Muscle of leg (tissue), 3 donors: ENCODE measurements at regions not wholly inside any gene's neighbourhood (a gene's known extent, or its start where the extent isn't known, plus 50 kb on each side); places are given as distances from the start of the nearest gene placed in this dataset.
"Not testable (repeated sequence)": the region's sequence is repeated elsewhere in the genome, so short reads cannot be mapped to it uniquely, and the experiment has no call there.

ENCODE experiments used
- DNase-seq: peaks from one replicate; pipeline ENCODE4 v3.0.0; 2013
- H3K27ac ChIP-seq: one replicate; pipeline ENCODE4 v1.5.1; 2013; ENCODE audit warnings: mild to moderate bottlenecking, low read length, control low read depth
- H3K27me3 ChIP-seq: one replicate; pipeline ENCODE4 v1.6.1; 2013; ENCODE audit warnings: low read length; ENCODE audit not compliant: control insufficient read depth, insufficient read depth
- H3K36me3 ChIP-seq: one replicate; pipeline ENCODE4 v1.6.1; 2013; ENCODE audit warnings: low read length; ENCODE audit not compliant: control insufficient read depth, insufficient read depth
- H3K4me1 ChIP-seq: one replicate; pipeline ENCODE4 v1.6.1; 2013; ENCODE audit warnings: low read length; ENCODE audit not compliant: control insufficient read depth, insufficient read depth
- H3K4me3 ChIP-seq: one replicate; pipeline ENCODE4 v1.5.1; 2013; ENCODE audit warnings: low read length, control low read depth
- H3K9me3 ChIP-seq: replicated peaks from 2 replicates; pipeline ENCODE4 v1.6.1; 2013; ENCODE audit warnings: low read depth, low read length; ENCODE audit not compliant: control insufficient read depth
- WGBS: methylation state at CpG from one replicate; pipeline ENCODE4 v1.1.5; 2013; ENCODE audit warnings: missing lambda C conversion rate; ENCODE audit not compliant: insufficient coverage; 5-methylcytosine and 5-hydroxymethylcytosine counted together

GRCh38 chr10:17538941-17539340 lies 78.2 kb downstream of the HACD1 start:
- WGBS, result no CpG with 5 or more reads among the region's 1 CpG
- no peak overlapping the region for H3K4me3 ChIP-seq
- H3K4me1 ChIP-seq, result no peaks in the 10 kb centered on the region
- no peaks in the 10 kb centered on the region for H3K27me3 ChIP-seq
- DNase-seq, result no peak
- no peaks in the 10 kb centered on the region for H3K9me3 ChIP-seq
- no peaks in the 10 kb centered on the region for H3K36me3 ChIP-seq
- no peak overlapping the region for H3K27ac ChIP-seq

GRCh38 chr10:17537281-17537680 lies 79.9 kb downstream of the HACD1 start:
- 92% methylated on average over 2 of the region's 7 CpGs for WGBS

GRCh38 chr10:17536221-17536620 lies 81.0 kb downstream of the HACD1 start:
- Histone ChIP-seq H3K9me3 (no peaks in the 10 kb centered on the region), H3K36me3 (no peaks in the 10 kb centered on the region), H3K4me1 (no peaks in the 10 kb centered on the region), H3K27ac (no peak overlapping the region), H3K4me3 (no peak overlapping the region), H3K27me3 (no peaks in the 10 kb centered on the region)
- DNase-seq, result no peak
- 67% methylated on average over 1 of the region's 3 CpGs for WGBS

More at GRCh38 chr10:17537281-17537680, 79.9 kb downstream of the HACD1 start:
- DNase-seq, result no peak
- H3K36me3 ChIP-seq, result no peaks in the 10 kb centered on the region
- no peaks in the 10 kb centered on the region for H3K9me3 ChIP-seq
- no peaks in the 10 kb centered on the region for H3K4me1 ChIP-seq
- no peak overlapping the region for H3K4me3 ChIP-seq
- no peaks in the 10 kb centered on the region for H3K27me3 ChIP-seq
- H3K27ac ChIP-seq, result no peak overlapping the region

- 14% methylated on average over 1 of the region's 4 CpGs for WGBS
- H3K9me3 ChIP-seq, result no peaks in the 10 kb centered on the region
- H3K4me3 ChIP-seq, result no peak overlapping the region
- no peaks in the 10 kb centered on the region for H3K36me3 ChIP-seq
- H3K4me1 ChIP-seq, result no peaks in the 10 kb centered on the region
- no peak overlapping the region for H3K27ac ChIP-seq
- DNase-seq, result peak; percentile 11
- H3K27me3 ChIP-seq, result no peaks in the 10 kb centered on the region
Observed at GRCh38 chr10:17533731-17534130, 79.3 kb upstream of the ST8SIA6 start.

- Histone ChIP-seq H3K9me3 (no peaks in the 10 kb centered on the region), H3K27ac (no peak overlapping the region), H3K36me3 (no peaks in the 10 kb centered on the region), H3K4me1 (no peaks in the 10 kb centered on the region), H3K4me3 (no peak overlapping the region), H3K27me3 (no peaks in the 10 kb centered on the region)
- WGBS, result 100% methylated on average over 1 of the region's 3 CpGs
- DNase-seq, result no peak
Observed at GRCh38 chr10:17528306-17528862, 74.0 kb upstream of the ST8SIA6 start.

- no peaks in the 10 kb centered on the region for H3K27me3 ChIP-seq
- no peak overlapping the region for H3K27ac ChIP-seq
- no peak for DNase-seq
- H3K36me3 ChIP-seq, result no peaks in the 10 kb centered on the region
- no peaks in the 10 kb centered on the region for H3K9me3 ChIP-seq
- no peaks in the 10 kb centered on the region for H3K4me1 ChIP-seq
- 51% methylated on average over 3 of the region's 6 CpGs for WGBS
- no peak overlapping the region for H3K4me3 ChIP-seq
Observed at GRCh38 chr10:17527514-17528146, 73.2 kb upstream of the ST8SIA6 start.

- not testable (repeated sequence) for H3K27me3 ChIP-seq, H3K27ac ChIP-seq, DNase-seq, H3K4me3 ChIP-seq, H3K4me1 ChIP-seq, H3K9me3 ChIP-seq, H3K36me3 ChIP-seq
- no CpG with 5 or more reads among the region's 1 CpG for WGBS
Observed at GRCh38 chr10:17526571-17526970, 72.2 kb upstream of the ST8SIA6 start.

GRCh38 chr10:17523917-17524316 lies 69.5 kb upstream of the ST8SIA6 start:
- WGBS, result 86% methylated on average over 1 of the region's 6 CpGs
- no peaks in the 10 kb centered on the region for H3K27me3 ChIP-seq
- no peaks in the 10 kb centered on the region for H3K4me1 ChIP-seq

GRCh38 chr10:17523246-17523753 lies 68.9 kb upstream of the ST8SIA6 start:
- 66% methylated on average over 3 of the region's 4 CpGs for WGBS
- H3K27ac ChIP-seq, result no peak overlapping the region
- no peaks in the 10 kb centered on the region for H3K36me3 ChIP-seq
- H3K9me3 ChIP-seq, result no peaks in the 10 kb centered on the region
- DNase-seq, result no peak
- no peak overlapping the region for H3K4me3 ChIP-seq
- no peaks in the 10 kb centered on the region for H3K4me1 ChIP-seq
- no peaks in the 10 kb centered on the region for H3K27me3 ChIP-seq

More at GRCh38 chr10:17523917-17524316, 69.5 kb upstream of the ST8SIA6 start:
- Histone ChIP-seq H3K4me3 (no peak overlapping the region), H3K9me3 (no peaks in the 10 kb centered on the region), H3K36me3 (no peaks in the 10 kb centered on the region), H3K27ac (no peak overlapping the region)
- DNase-seq, result no peak

GRCh38 chr10:17522269-17522668 lies 67.9 kb upstream of the ST8SIA6 start:
- not testable (repeated sequence) for H3K27me3 ChIP-seq, H3K9me3 ChIP-seq, H3K27ac ChIP-seq, H3K36me3 ChIP-seq, H3K4me3 ChIP-seq, H3K4me1 ChIP-seq, DNase-seq
- no CpG with 5 or more reads among the region's 2 CpGs for WGBS
